ENCODE measurements at regions not wholly inside any gene's neighbourhood (a gene's known extent, or its start where the extent isn't known, plus 50 kb on each side); places are given as distances from the start of the nearest gene placed in this dataset.

GRCh38 chr11:112522536-112522935 lies 261.9 kb upstream of the PLET1 start:
- ChIA-PET CTCF (ENCODE audit: partially characterized antibody) (interaction anchor here (1.1 to 3.4 kb wide), 4 partner anchors 11 to 69 kb away, joined by 4 to 15 read pairs (median 6); no protein-coding TSS in a partner anchor), POLR2A (ENCODE audit: partially characterized antibody) (interaction anchor here (0.7 kb wide), 1 partner anchor 31 kb away, joined by 4 read pairs; no protein-coding TSS in a partner anchor)
- H3K4me1 ChIP-seq (replicated peaks in 1 of 4; ENCODE audit: control insufficient read depth in 3 of 4, insufficient read depth in 4 of 4, low read length in 3 of 4): 0 out of 7 replicates have a peak, but pooled peaks cover 0 to 3% (median 0%) of the 10 kb centered on the region in 4 experiments
- no peak overlapping the region for H3K27ac ChIP-seq (ENCODE audit: low read depth, low read length)
- no peak overlapping the region for H2BK15ac ChIP-seq (ENCODE audit: low read length)
- WGBS, 2 experiments (ENCODE audit: extremely low coverage in 1 of 2, insufficient coverage in 1 of 2, insufficient read length in 1 of 2, insufficient replicate concordance in 2 of 2, low coverage in 1 of 2, low lambda C conversion rate in 2 of 2, missing lambda C conversion rate in 1 of 2): 92% methylated on average over 1 of the region's 1 CpG; no CpG with 5 or more reads in 1 of the 2 experiments
- H2AK5ac ChIP-seq (ENCODE audit: low read depth, low read length): no peak overlapping the region
- H3K23me2 ChIP-seq (ENCODE audit: low read depth, low read length): no peaks in the 10 kb centered on the region
- no peaks in the 10 kb centered on the region for H3K79me2 ChIP-seq (ENCODE audit: control insufficient read depth in 1 of 2, insufficient read depth in 2 of 2, low read length in 2 of 2)
- H2BK20ac ChIP-seq (ENCODE audit: low read length): no peak overlapping the region
- H3K56ac ChIP-seq (replicated peaks; ENCODE audit: insufficient read length, low read depth, low read length): no peak overlapping the region
- no peak overlapping the region for H3K14ac ChIP-seq (ENCODE audit: insufficient read length)
- no peak overlapping the region for H3K23ac ChIP-seq (ENCODE audit: insufficient read length)
- 0 out of 7 replicates have a peak, but pooled peaks cover 0 to 2% (median 0%) of the 10 kb centered on the region in 4 experiments for H3K27me3 ChIP-seq (replicated peaks in 1 of 4; ENCODE audit: control insufficient read depth in 3 of 4, extremely low read depth in 1 of 4, insufficient read depth in 3 of 4, low read length in 3 of 4)
- no peak overlapping the region for H2AFZ ChIP-seq (ENCODE audit: low read length)
- DNase-seq (ENCODE audit: low read depth in 1 of 2, low spot score in 2 of 2) (no peak), FAIRE-seq (no peak)
- no peak overlapping the region for H3K4me3 ChIP-seq (ENCODE audit: extremely low read depth in 1 of 4, insufficient read depth in 2 of 4, low read depth in 3 of 4, low read length in 4 of 4)
- H4K8ac ChIP-seq (ENCODE audit: extremely low read depth, insufficient read depth, low read length): no peak overlapping the region
- H3K79me1 ChIP-seq (ENCODE audit: low read depth, low read length): no peaks in the 10 kb centered on the region
- H2BK5ac ChIP-seq (ENCODE audit: low read depth, low read length): no peak overlapping the region
- no peak overlapping the region for H4K91ac ChIP-seq (replicated peaks; ENCODE audit: insufficient read length, low read length)
- no peaks in the 10 kb centered on the region for H3K9me3 ChIP-seq (ENCODE audit: insufficient read depth in 2 of 2, low read depth in 1 of 2, low read length in 1 of 2)
- H4K20me1 ChIP-seq (replicated peaks in 1 of 2; ENCODE audit: control insufficient read depth in 1 of 2, insufficient read depth in 2 of 2, low read length in 2 of 2): no peaks in the 10 kb centered on the region
- no peak overlapping the region for H2BK12ac ChIP-seq (ENCODE audit: low read depth, low read length)
- H2BK120ac ChIP-seq (replicated peaks; ENCODE audit: low read depth, low read length): no peak overlapping the region
- no peak overlapping the region for H3K4ac ChIP-seq (replicated peaks; ENCODE audit: insufficient read length, low read depth, low read length)
- no peak overlapping the region for H3K9ac ChIP-seq (replicated peaks in 1 of 4; ENCODE audit: extremely low read depth in 1 of 4, low read depth in 3 of 4, low read length in 3 of 4)
- no peaks in the 10 kb centered on the region for H3K36me3 ChIP-seq (ENCODE audit: control insufficient read depth in 2 of 4, insufficient read depth in 4 of 4, low read length in 3 of 4)
- no peak overlapping the region for H4K5ac ChIP-seq (ENCODE audit: insufficient read length, low read depth, low read length)
- no peak overlapping the region for H3K18ac ChIP-seq (ENCODE audit: extremely low read depth, low read length)
- no peak overlapping the region for H3K4me2 ChIP-seq (ENCODE audit: insufficient read depth in 1 of 2, low read depth in 2 of 2, low read length in 2 of 2)
- TF ChIP-seq RXRA (IDR thresholded peaks at IDR 0.05; ENCODE audit: insufficient read depth, low read depth, low read length) (no peak), CEBPB (IDR thresholded peaks at IDR 0.05; ENCODE audit: low read depth, low read length) (no peak), CHD1 (IDR thresholded peaks at IDR 0.05; ENCODE audit: low read depth, low read length) (no peak), JUN (IDR thresholded peaks at IDR 0.05; ENCODE audit: low read depth, low read length) (no peak), SIN3A (conservative IDR thresholded peaks at IDR 0.05 in 1 of 2, IDR thresholded peaks at IDR 0.05 in 1 of 2; ENCODE audit: low read depth in 1 of 2, low read length in 2 of 2) (no peak), RFX5 (IDR thresholded peaks at IDR 0.05; ENCODE audit: borderline replicate concordance, low read depth, low read length) (no peak)

All from H1 (cell line).